ENCODE measurements at regions not wholly inside any gene's neighbourhood (a gene's known extent, or its start where the extent isn't known, plus 50 kb on each side); places are given as distances from the start of the nearest gene placed in this dataset.

- TF ChIP-seq CTCF (IDR thresholded peaks at IDR 0.05; ENCODE audit: borderline replicate concordance, extremely low read depth, low read length, poor library complexity, severe bottlenecking) (no peak), EZH2 (IDR thresholded peaks at IDR 0.05; ENCODE audit: borderline replicate concordance, low read depth, low read length, severe bottlenecking) (no peak)
These were observed 489.8 kb downstream of the ADCYAP1 start for GRCh38 chr18:1394426-1394825.

Data from DND-41 (cell line).